ENCODE measurements at regions not wholly inside any gene's neighbourhood (a gene's known extent, or its start where the extent isn't known, plus 50 kb on each side); places are given as distances from the start of the nearest gene placed in this dataset.

GRCh38 chr7:25906003-25906402 is 246.0 kb upstream of the NFE2L3 start:
- no peaks in the 10 kb centered on the region for H3K4me1 ChIP-seq (ENCODE audit: control insufficient read depth in 1 of 2, insufficient read depth in 2 of 2, low read length in 2 of 2)
- H3K9me2 ChIP-seq (ENCODE audit: insufficient read depth): no peaks in the 10 kb centered on the region
- ChIA-PET CTCF (interaction anchor here (1.1 to 4.3 kb wide), 2 partner anchors 10 to 464 kb away, joined by 4 to 28 read pairs; no protein-coding TSS in a partner anchor), RAD21 (ENCODE audit: low non-redundant PET in 1 of 2, low total read pairs in 2 of 2, uncharacterized antibody in 2 of 2, unreplicated experiment in 2 of 2) (no interaction called here), POLR2A (no interaction called here)
- no peak for DNase-seq (ENCODE audit: low read depth, low spot score)
- no peak for ATAC-seq
- H3K36me3 ChIP-seq (ENCODE audit: control insufficient read depth in 1 of 2, insufficient read depth in 2 of 2, low read length in 2 of 2): no peaks in the 10 kb centered on the region
- H4K20me1 ChIP-seq (ENCODE audit: insufficient read depth): no peaks in the 10 kb centered on the region
- no peaks in the 10 kb centered on the region for H3K9me3 ChIP-seq (ENCODE audit: control insufficient read depth in 1 of 2, insufficient read depth in 1 of 2, low read depth in 1 of 2, low read length in 2 of 2)
- H3K4me2 ChIP-seq (ENCODE audit: low read length): no peak overlapping the region
- no peak overlapping the region for H2AFZ ChIP-seq (ENCODE audit: low read depth, low read length, poor library complexity, severe bottlenecking)
- intact Hi-C loops (cut with micrococcal nuclease): no loop called here
- no peak overlapping the region for H3K27ac ChIP-seq (ENCODE audit: low read depth, low read length)
- no peaks in the 10 kb centered on the region for H3K79me2 ChIP-seq (ENCODE audit: insufficient read depth, low read length)
- H3K4me3 ChIP-seq (replicated peaks in 1 of 2; ENCODE audit: low read depth in 1 of 2, low read length in 2 of 2): no peak overlapping the region
- no peaks in the 10 kb centered on the region for H3K27me3 ChIP-seq (ENCODE audit: insufficient read depth, low read length)
- no peak for TF ChIP-seq POLR2AphosphoS5 (IDR thresholded peaks at IDR 0.05; ENCODE audit: low read depth, low read length)
- no peak for TF ChIP-seq ATF3 (IDR thresholded peaks at IDR 0.05)
- TF ChIP-seq CBX3 (IDR thresholded peaks at IDR 0.05; ENCODE audit: low read depth): no peak
- no peak for TF ChIP-seq SIN3A (IDR thresholded peaks at IDR 0.05; ENCODE audit: low read depth)
- no peak for TF ChIP-seq REST (IDR thresholded peaks at IDR 0.05; ENCODE audit: low read depth)
- TF ChIP-seq POLR2A (IDR thresholded peaks at IDR 0.05; ENCODE audit: borderline replicate concordance, extremely low read depth, insufficient read depth, insufficient read length): no peak
- no peak for TF ChIP-seq TCF7L2 (IDR thresholded peaks at IDR 0.05; ENCODE audit: borderline replicate concordance, extremely low read depth, insufficient read depth, insufficient read length)
- TF ChIP-seq CEBPB (IDR thresholded peaks at IDR 0.05; ENCODE audit: low read depth): no peak
- TF ChIP-seq ZNF274 (IDR thresholded peaks at IDR 0.05; ENCODE audit: low read depth, low read length): no peak
- TF ChIP-seq EZH2phosphoT487 (IDR thresholded peaks at IDR 0.05; ENCODE audit: borderline replicate concordance): no peak
- no peak for TF ChIP-seq MAX (IDR thresholded peaks at IDR 0.05)
- no peak for TF ChIP-seq SP1 (IDR thresholded peaks at IDR 0.05; ENCODE audit: low read depth)
- TF ChIP-seq CTCF (IDR thresholded peaks at IDR 0.05 in 2 of 3, conservative IDR thresholded peaks at IDR 0.05 in 1 of 3; ENCODE audit: borderline replicate concordance in 1 of 3, insufficient read depth in 1 of 3, low read depth in 2 of 3, low read length in 2 of 3): no peak
- TF ChIP-seq ZFX (IDR thresholded peaks at IDR 0.05): no peak
- TF ChIP-seq FOSL1 (IDR thresholded peaks at IDR 0.05; ENCODE audit: low read depth): no peak
- TF ChIP-seq YY1 (IDR thresholded peaks at IDR 0.05; ENCODE audit: extremely low read depth, insufficient replicate concordance, low read depth, low read length): no peak
- BruUV-seq (replicated peaks): no TSS peak
- H3K9ac ChIP-seq (ENCODE audit: low read length): no peak overlapping the region

Data from HCT116 (cell line).